NCI-H1105 treated with DMSO at 0.1 percent for 48 hours (cell line): ENCODE measurements at regions not wholly inside any gene's neighbourhood (a gene's known extent, or its start where the extent isn't known, plus 50 kb on each side); places are given as distances from the start of the nearest gene placed in this dataset.
"Not testable (repeated sequence)": the region's sequence is repeated elsewhere in the genome, so short reads cannot be mapped to it uniquely, and the experiment has no call there.

Source experiments
- DNase-seq: peaks from one replicate; lab custom pipeline; 2025; lab: John Stamatoyannopoulos, UW

DNA sequence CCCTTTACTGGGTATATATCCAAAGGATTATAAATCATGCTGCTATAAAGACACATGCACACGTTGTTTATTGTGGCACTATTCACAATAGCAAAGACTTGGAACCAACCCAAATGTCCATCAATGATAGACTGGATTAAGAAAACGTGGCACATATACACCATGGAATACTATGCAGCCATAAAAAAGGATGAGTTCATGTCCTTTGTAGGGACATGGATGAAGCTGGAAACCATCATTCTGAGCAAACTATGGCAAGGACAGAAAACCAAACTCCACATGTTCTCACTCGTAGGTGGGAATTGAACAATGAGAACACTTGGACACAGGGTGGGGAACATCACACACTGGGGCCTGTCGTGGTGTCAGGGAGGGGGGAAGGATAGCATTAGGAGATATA is 59.2 kb downstream of the CXorf49B start:
- DNase-seq = not testable (repeated sequence)

DNA sequence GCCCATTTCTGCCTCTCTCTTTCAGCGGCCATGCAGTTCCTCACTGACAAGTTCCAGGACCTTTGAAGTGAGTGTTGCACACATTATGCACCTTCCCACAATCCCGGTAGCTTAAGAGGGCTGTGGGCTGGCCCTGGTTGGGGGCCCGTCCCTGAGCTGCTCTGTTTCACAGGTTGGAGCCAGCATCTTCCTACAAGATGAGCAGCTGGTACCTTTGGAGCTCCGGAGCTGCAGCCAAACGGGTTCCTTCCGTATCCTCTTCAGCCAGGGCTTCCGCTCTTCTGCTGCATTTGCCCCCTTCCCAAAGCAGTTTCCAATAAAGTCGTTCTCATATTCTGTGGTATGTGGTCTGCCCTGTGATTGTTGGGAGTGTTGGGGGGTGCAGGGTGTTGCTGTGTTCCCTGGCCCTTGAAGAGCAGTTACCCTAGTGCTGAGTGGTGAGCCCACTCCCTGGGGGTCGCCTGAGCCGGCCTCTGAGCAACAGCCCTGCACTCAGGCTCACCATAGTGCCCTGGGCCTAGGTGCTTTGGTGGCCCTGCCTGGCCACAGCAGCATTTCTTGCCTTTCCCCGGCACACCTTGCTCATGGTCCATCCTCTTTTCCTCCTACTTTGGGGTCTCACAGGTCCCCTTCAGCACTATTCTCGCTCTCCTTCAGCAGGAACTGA is 60.4 kb downstream of the CXorf49B start:
- no peak for DNase-seq

DNA sequence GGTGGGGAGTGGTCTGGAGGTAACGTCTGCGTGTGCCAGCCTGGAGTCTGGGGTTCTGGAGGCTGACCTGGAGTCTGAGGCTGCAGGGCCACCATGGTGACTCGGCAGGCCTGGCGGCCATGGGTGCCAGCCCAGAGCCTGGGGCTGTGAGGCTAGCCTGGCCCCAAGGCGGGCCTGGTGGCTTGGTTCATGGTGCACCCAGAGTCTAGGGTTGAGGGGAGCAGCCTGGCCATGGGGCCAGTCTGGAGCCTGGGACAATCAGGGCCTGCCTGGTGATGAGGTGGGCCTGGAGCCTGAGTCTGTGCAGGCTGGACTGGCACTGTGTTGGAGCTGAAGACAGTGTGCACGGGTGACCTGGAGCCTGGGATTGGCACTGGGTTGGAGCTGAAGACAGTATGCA is 64.9 kb downstream of the CXorf49B start:
- no peak for DNase-seq

DNA sequence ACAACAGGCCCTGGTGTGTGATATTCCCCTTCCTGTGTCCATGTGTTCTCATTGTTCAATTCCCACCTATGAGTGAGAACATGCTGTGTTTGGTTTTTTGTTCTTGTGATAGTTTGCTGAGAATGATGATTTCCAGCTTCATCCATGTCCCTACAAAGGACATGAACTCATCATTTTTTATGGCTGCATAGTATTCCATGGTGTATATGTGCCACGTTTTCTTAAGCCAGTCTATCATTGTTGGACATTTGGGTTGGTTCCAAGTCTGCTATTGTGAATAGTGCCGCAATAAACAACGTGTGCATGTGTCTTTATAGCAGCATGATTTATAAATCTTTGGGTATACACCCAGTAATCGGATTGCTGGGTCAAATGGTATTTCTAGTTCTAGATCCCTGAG is 72.6 kb upstream of the NHSL2 start:
- DNase-seq = not testable (repeated sequence)

DNA sequence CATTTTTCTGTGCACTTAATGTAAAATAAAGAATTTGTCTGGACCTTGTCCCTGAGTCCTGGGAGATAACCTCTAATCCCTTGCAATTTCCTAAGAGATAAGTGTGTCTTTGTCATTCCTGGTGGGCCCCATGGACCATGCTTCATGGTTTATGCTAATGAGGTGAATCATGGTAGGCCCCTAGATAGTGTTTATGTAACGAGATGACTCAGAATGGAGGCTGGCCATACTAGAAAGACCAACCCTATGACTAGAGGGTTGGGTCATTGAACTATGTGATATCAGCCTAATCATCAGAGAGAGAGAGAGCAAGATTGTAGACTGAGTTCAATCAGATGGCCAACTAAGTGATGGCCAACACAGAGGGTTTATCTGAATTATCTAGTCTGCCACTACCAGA is 64.2 kb upstream of the NHSL2 start:
- no peak for DNase-seq

DNA sequence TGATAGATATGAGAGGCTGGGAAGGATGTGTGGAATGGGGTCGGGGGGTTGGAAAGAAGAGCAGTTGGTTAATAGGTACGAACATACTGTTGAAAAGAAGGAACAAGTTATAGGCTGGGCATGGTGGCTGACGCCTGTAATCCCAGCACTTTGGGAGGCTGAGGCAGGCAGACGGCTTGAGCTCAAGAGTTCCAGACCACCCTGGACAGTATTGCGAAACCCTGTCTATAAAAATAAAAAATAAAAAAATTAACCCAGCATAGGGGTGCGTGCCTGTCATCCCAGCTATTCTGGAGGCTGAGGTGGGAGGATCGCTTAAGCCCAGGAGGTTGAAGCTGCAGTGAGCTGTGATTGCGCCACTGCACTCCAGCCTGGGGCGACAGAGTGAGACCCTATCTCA is 58.5 kb upstream of the NHSL2 start:
- DNase-seq = no peak

DNA sequence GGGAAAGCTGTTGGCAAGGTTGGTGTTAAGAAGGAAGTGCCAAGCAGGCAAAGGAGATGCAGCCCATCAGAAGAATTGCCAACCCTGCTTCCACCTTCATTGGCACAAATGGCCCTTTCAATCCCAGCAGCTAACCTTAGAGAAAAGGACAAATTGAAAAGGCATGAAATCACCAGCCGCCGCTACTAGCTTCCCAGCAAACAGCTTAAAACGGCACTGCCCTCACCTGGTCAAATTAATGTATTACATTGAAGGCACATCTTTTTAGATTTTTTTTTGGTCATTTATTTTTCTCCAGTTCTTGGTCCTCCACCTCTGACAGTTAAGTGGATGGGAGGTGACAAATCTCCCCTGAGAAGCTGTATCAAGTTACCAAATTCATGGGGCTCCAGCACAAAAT is 51.0 kb upstream of the NHSL2 start:
- DNase-seq = peak; percentile 34
